IMR-90 (cell line): ENCODE measurements at regions not wholly inside any gene's neighbourhood (a gene's known extent, or its start where the extent isn't known, plus 50 kb on each side); places are given as distances from the start of the nearest gene placed in this dataset.

ENCODE experiments used
- BHLHE40 ChIP-seq: fragments of 150-350 bp; IDR thresholded peaks from 2 replicates; pipeline ENCODE4 v1.6.1; 2016; ENCODE audit warnings: mild to moderate bottlenecking, low read depth, low read length
- CEBPB ChIP-seq: IDR thresholded peaks from 2 replicates; pipeline ENCODE4 v1.6.1; 2012; ENCODE audit warnings: low read depth, low read length, improper control_type of control experiment
- CHD1 ChIP-seq: IDR thresholded peaks from 2 replicates; pipeline ENCODE4 v1.6.1; 2012; ENCODE audit warnings: low read depth, low read length, improper control_type of control experiment
- CTCF ChIP-seq: conservative IDR thresholded peaks from 2 replicates; pipeline ENCODE4 v1.5.1; 2012; ENCODE audit warnings: mild to moderate bottlenecking, low read depth, low read length, improper control_type of control experiment
- ELK1 ChIP-seq: fragments of 150-350 bp; IDR thresholded peaks from 2 replicates; pipeline ENCODE4 v1.6.1; 2016; ENCODE audit warnings: low read depth, mild to moderate bottlenecking, low read length, moderate library complexity, borderline replicate concordance
- MAFK ChIP-seq: IDR thresholded peaks from 2 replicates; pipeline ENCODE4 v1.6.1; 2012; ENCODE audit warnings: low read depth, low read length, improper control_type of control experiment
- MAZ ChIP-seq: IDR thresholded peaks from 2 replicates; pipeline ENCODE4 v1.6.1; 2012; ENCODE audit warnings: low read depth, mild to moderate bottlenecking, low read length, improper control_type of control experiment, moderate library complexity, borderline replicate concordance
- MXI1 ChIP-seq: IDR thresholded peaks from 2 replicates; pipeline ENCODE4 v1.6.1; 2012; ENCODE audit warnings: low read depth, mild to moderate bottlenecking, low read length, moderate library complexity, borderline replicate concordance
- POLR2A ChIP-seq: IDR thresholded peaks from 2 replicates; pipeline ENCODE4 v1.6.1; 2012; ENCODE audit warnings: mild to moderate bottlenecking, low read depth, low read length
- RAD21 ChIP-seq: IDR thresholded peaks from 2 replicates; pipeline ENCODE4 v1.6.1; 2012; ENCODE audit warnings: low read length, improper control_type of control experiment
- RCOR1 ChIP-seq: IDR thresholded peaks from 2 replicates; pipeline ENCODE4 v1.6.1; 2012; ENCODE audit warnings: mild to moderate bottlenecking, low read length, improper control_type of control experiment; ENCODE audit not compliant: insufficient replicate concordance
- RFX5 ChIP-seq: IDR thresholded peaks from 2 replicates; pipeline ENCODE4 v1.8.0; 2012; ENCODE audit warnings: low read depth, mild to moderate bottlenecking, low read length, moderate library complexity
- SMC3 ChIP-seq: fragments of 150-350 bp; IDR thresholded peaks from 2 replicates; pipeline ENCODE4 v1.6.1; 2016; ENCODE audit warnings: low read depth, mild to moderate bottlenecking, antibody characterized with exemption, low read length, moderate library complexity

GRCh38 chr6:104087765-104088164 lies 772.0 kb downstream of the HACE1 start:
- TF ChIP-seq POLR2A, result no peak
- TF ChIP-seq CTCF, result no peak
- TF ChIP-seq MAFK, result no peak
- TF ChIP-seq CEBPB, result no peak
- TF ChIP-seq RCOR1, result no peak
- TF ChIP-seq MXI1, result no peak
- no peak for TF ChIP-seq CHD1
- no peak for TF ChIP-seq BHLHE40
- TF ChIP-seq MAZ, result no peak
- no peak for TF ChIP-seq ELK1
- no peak for TF ChIP-seq RAD21
- no peak for TF ChIP-seq SMC3
- TF ChIP-seq RFX5, result no peak
